Neural cell (in vitro differentiated cells): ENCODE measurements at regions not wholly inside any gene's neighbourhood (a gene's known extent, or its start where the extent isn't known, plus 50 kb on each side); places are given as distances from the start of the nearest gene placed in this dataset.

Experiments
- H2AFZ ChIP-seq: fragments of 200-600, 300-800 bp; sonication (generic), shearing (Covaris generic); 2 replicates; pipeline ENCODE4 v1.6.0; 2014; ENCODE audit warnings: low read depth, mild to moderate bottlenecking, antibody characterized with exemption, low read length, moderate library complexity
- H3F3A ChIP-seq: fragments of 200-600 bp; shearing (Covaris generic); 2 replicates; pipeline ENCODE4 v1.6.1; 2016; ENCODE audit warnings: mild to moderate bottlenecking, moderate library complexity, mixed read lengths, antibody characterized with exemption, low read length; ENCODE audit not compliant: insufficient read depth, poor library complexity, severe bottlenecking
- H3K27ac ChIP-seq: fragments of 200-600, 300-800 bp; sonication (generic), shearing (Covaris generic); 2 replicates; pipeline ENCODE4 v1.5.1; 2014; ENCODE audit warnings: mild to moderate bottlenecking, low read length, moderate library complexity
- H3K27me3 ChIP-seq: fragments of 300-800, 200-600 bp; sonication (generic), shearing (Covaris generic); 2 replicates; pipeline ENCODE4 v1.6.0; 2014; ENCODE audit warnings: mild to moderate bottlenecking, low read depth, low read length, moderate library complexity; ENCODE audit not compliant: insufficient read depth
- H3K36me3 ChIP-seq: fragments of 300-800, 200-600 bp; sonication (generic), shearing (Covaris generic); 2 replicates; pipeline ENCODE4 v1.5.1; 2014; ENCODE audit warnings: mild to moderate bottlenecking, antibody characterized with exemption, low read length, moderate library complexity; ENCODE audit not compliant: insufficient read depth
- H3K4me2 ChIP-seq: fragments of 300-800, 200-600 bp; sonication (generic), shearing (Covaris generic); 2 replicates; pipeline ENCODE4 v1.6.0; 2014; ENCODE audit warnings: mild to moderate bottlenecking, low read length
- H3K4me3 ChIP-seq: fragments of 300-800, 200-600 bp; sonication (generic), shearing (Covaris generic); 2 replicates; pipeline ENCODE4 v1.5.1; 2014; ENCODE audit warnings: mild to moderate bottlenecking, low read length, moderate library complexity
- H3K79me2 ChIP-seq: fragments of 200-600 bp; shearing (Covaris generic); replicated peaks from 2 replicates; pipeline ENCODE4 v1.6.0; 2014; ENCODE audit warnings: mild to moderate bottlenecking, low read length, moderate library complexity; ENCODE audit not compliant: insufficient read depth
- H3K9ac ChIP-seq: fragments of 300-800, 200-600 bp; sonication (generic), shearing (Covaris generic); 2 replicates; pipeline ENCODE4 v1.6.1; 2016; ENCODE audit warnings: mild to moderate bottlenecking, low read length, mixed read lengths
- H3K9me2 ChIP-seq: fragments of 200-600 bp; shearing (Covaris generic); 2 replicates; pipeline ENCODE4 v1.6.1; 2016; ENCODE audit warnings: mild to moderate bottlenecking, low read length, mixed read lengths; ENCODE audit not compliant: insufficient read depth
- H3K9me3 ChIP-seq: fragments of 200-600, 300-800 bp; sonication (generic), shearing (Covaris generic); 2 replicates; pipeline ENCODE4 v1.6.1; 2016; ENCODE audit warnings: mild to moderate bottlenecking, mixed run types, low read length, moderate library complexity, mixed read lengths
- H4K20me1 ChIP-seq: fragments of 200-600 bp; shearing (Covaris generic); 2 replicates; pipeline ENCODE4 v1.6.1; 2016; ENCODE audit warnings: mild to moderate bottlenecking, mixed run types; ENCODE audit not compliant: insufficient read depth
- EP300 ChIP-seq: fragments of 450-650 bp; conservative IDR thresholded peaks from 2 replicates; pipeline ENCODE4 v1.6.1; 2014; ENCODE audit warnings: antibody characterized with exemption, mild to moderate bottlenecking, moderate library complexity; ENCODE audit not compliant: poor library complexity, severe bottlenecking
- EZH2 ChIP-seq: fragments of 200-600, 300-800 bp; shearing (Covaris generic), sonication (generic); IDR thresholded peaks from 2 replicates; pipeline ENCODE4 v1.6.1; 2014; ENCODE audit warnings: antibody characterized with exemption, low read length, borderline replicate concordance, mild to moderate bottlenecking; ENCODE audit not compliant: insufficient read depth, poor library complexity, severe bottlenecking
- MXI1 ChIP-seq: fragments of 450-650 bp; conservative IDR thresholded peaks from 2 replicates; pipeline ENCODE4 v1.6.1; 2014; ENCODE audit warnings: antibody characterized with exemption, mild to moderate bottlenecking; ENCODE audit not compliant: poor library complexity, severe bottlenecking
- POLR2AphosphoS5 ChIP-seq: IDR thresholded peaks from 2 replicates; pipeline ENCODE4 v1.6.1; 2012
- SMC3 ChIP-seq: fragments of 450-650 bp; conservative IDR thresholded peaks from 2 replicates; pipeline ENCODE4 v1.6.1; 2014; ENCODE audit warnings: antibody characterized with exemption, mild to moderate bottlenecking, moderate library complexity; ENCODE audit not compliant: poor library complexity
- TAF1 ChIP-seq: IDR thresholded peaks from 2 replicates; pipeline ENCODE4 v1.6.1; 2012; ENCODE audit warnings: low read depth
- TF ChIP-seq, protein P1 (sequence below): fragments of 450-650 bp; IDR thresholded peaks from 2 replicates; pipeline ENCODE4 v1.5.1; 2014; ENCODE audit warnings: antibody characterized with exemption, mild to moderate bottlenecking, moderate library complexity; ENCODE audit not compliant: poor library complexity, severe bottlenecking
- TF ChIP-seq, protein P2 (sequence below): IDR thresholded peaks from 2 replicates; pipeline ENCODE4 v1.6.1; 2012; ENCODE audit warnings: borderline replicate concordance

DNA sequence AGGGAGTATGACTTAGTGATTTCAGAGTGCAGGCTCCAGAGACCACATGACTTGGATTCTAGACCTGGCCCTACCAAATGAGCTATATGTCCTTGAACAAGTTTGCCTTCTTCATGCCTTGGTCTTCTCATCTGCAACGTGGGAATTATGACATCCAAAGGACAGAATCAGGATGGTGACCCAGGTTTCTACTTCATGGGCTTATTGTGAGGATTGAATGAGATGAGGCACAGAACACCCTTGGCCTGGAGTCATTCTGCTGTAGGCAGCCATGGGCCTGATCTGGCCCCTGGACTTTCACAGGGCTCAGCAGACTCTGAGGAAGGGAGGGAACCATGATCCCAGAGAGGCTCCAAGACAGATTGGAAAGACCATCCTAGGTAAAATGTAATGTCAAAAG is 85.6 kb upstream of the HAAO start:
- H3F3A ChIP-seq = no peaks in the 10 kb centered on the region
- H3K27me3 ChIP-seq = no peaks in the 10 kb centered on the region
- H3K79me2 ChIP-seq = no peaks in the 10 kb centered on the region
- H3K4me2 ChIP-seq = no peak overlapping the region
- H4K20me1 ChIP-seq = no peaks in the 10 kb centered on the region
- TF ChIP-seq, protein P1, sequence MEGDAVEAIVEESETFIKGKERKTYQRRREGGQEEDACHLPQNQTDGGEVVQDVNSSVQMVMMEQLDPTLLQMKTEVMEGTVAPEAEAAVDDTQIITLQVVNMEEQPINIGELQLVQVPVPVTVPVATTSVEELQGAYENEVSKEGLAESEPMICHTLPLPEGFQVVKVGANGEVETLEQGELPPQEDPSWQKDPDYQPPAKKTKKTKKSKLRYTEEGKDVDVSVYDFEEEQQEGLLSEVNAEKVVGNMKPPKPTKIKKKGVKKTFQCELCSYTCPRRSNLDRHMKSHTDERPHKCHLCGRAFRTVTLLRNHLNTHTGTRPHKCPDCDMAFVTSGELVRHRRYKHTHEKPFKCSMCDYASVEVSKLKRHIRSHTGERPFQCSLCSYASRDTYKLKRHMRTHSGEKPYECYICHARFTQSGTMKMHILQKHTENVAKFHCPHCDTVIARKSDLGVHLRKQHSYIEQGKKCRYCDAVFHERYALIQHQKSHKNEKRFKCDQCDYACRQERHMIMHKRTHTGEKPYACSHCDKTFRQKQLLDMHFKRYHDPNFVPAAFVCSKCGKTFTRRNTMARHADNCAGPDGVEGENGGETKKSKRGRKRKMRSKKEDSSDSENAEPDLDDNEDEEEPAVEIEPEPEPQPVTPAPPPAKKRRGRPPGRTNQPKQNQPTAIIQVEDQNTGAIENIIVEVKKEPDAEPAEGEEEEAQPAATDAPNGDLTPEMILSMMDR = no peak
- TF ChIP-seq MXI1 = no peak
- no peak for TF ChIP-seq SMC3
- no peak overlapping the region for H3K9ac ChIP-seq
- no peak overlapping the region for H2AFZ ChIP-seq
- H3K36me3 ChIP-seq = no peaks in the 10 kb centered on the region
- no peaks in the 10 kb centered on the region for H3K9me2 ChIP-seq
- H3K4me3 ChIP-seq = no peak overlapping the region
- no peak overlapping the region for H3K27ac ChIP-seq
- H3K9me3 ChIP-seq = no peaks in the 10 kb centered on the region

DNA sequence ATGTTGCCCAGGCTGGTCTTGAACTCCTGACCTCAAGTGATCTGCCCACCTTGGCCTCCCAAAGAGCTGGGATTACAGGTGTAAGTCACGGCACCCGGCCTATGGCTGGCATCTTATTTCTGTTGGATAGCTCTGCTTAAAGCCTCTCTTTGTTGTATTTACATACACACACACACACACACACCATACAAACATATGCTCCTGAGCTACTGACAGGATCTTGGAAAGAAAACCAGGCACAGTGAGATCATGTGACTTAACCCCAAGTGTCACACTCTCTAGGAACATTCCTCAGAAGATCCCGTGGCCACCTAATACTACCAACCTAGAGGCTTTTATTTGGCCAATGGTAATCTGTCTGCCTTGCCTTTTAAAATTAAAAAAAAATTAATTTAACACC is 85.1 kb upstream of the HAAO start:
- Histone ChIP-seq H2AFZ (no peak overlapping the region), H3K9me2 (no peaks in the 10 kb centered on the region), H3K4me3 (no peak overlapping the region), H3K79me2 (no peaks in the 10 kb centered on the region), H3K27ac (no peak overlapping the region), H3F3A (no peaks in the 10 kb centered on the region), H3K4me2 (no peak overlapping the region), H3K36me3 (no peaks in the 10 kb centered on the region), H4K20me1 (no peaks in the 10 kb centered on the region), H3K27me3 (no peaks in the 10 kb centered on the region), H3K9ac (no peak overlapping the region), H3K9me3 (no peaks in the 10 kb centered on the region)
- TF ChIP-seq MXI1 (no peak), SMC3 (no peak), EZH2 (no peak), POLR2AphosphoS5 (no peak), EP300 (no peak), TAF1 (no peak)
- TF ChIP-seq, protein P1 = no peak
- TF ChIP-seq, protein P2, sequence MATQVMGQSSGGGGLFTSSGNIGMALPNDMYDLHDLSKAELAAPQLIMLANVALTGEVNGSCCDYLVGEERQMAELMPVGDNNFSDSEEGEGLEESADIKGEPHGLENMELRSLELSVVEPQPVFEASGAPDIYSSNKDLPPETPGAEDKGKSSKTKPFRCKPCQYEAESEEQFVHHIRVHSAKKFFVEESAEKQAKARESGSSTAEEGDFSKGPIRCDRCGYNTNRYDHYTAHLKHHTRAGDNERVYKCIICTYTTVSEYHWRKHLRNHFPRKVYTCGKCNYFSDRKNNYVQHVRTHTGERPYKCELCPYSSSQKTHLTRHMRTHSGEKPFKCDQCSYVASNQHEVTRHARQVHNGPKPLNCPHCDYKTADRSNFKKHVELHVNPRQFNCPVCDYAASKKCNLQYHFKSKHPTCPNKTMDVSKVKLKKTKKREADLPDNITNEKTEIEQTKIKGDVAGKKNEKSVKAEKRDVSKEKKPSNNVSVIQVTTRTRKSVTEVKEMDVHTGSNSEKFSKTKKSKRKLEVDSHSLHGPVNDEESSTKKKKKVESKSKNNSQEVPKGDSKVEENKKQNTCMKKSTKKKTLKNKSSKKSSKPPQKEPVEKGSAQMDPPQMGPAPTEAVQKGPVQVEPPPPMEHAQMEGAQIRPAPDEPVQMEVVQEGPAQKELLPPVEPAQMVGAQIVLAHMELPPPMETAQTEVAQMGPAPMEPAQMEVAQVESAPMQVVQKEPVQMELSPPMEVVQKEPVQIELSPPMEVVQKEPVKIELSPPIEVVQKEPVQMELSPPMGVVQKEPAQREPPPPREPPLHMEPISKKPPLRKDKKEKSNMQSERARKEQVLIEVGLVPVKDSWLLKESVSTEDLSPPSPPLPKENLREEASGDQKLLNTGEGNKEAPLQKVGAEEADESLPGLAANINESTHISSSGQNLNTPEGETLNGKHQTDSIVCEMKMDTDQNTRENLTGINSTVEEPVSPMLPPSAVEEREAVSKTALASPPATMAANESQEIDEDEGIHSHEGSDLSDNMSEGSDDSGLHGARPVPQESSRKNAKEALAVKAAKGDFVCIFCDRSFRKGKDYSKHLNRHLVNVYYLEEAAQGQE = no peak
